ENCODE measurements at regions not wholly inside any gene's neighbourhood (a gene's known extent, or its start where the extent isn't known, plus 50 kb on each side); places are given as distances from the start of the nearest gene placed in this dataset.

DNA sequence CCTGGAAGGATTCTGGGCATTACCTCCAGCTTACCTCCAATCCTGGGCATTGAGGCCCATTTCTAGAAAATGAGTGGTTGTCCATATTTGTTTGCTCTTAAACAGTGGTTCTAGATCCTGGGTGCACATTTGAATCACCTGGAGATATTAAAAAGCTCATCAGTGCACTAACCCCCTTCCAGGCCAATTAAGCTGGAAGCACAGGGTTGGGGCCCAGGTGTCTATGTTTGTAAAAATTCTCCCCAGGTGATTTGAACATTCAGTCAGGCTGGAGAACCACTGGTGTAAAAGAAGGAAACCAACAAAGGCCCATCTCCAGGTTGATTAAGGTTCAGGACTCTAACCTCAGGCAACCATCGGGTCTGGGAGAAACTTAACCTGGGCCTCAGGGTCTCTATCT is 102.6 kb upstream of the NANOS1 start:
- WGBS: 97% methylated on average over 1 of the region's 1 CpG
- Histone ChIP-seq H3K9me3 (ENCODE audit: control insufficient read depth in 4 of 4, low read length in 3 of 4) (peaks cover 0 to 6% (median 2%) of the 10 kb centered on the region in 4 donors), H3K9ac (ENCODE audit: low read depth in 1 of 2, low read length in 2 of 2) (no peak overlapping the region), H3K27ac (ENCODE audit: low read depth in 1 of 2, low read length in 2 of 2) (no peak overlapping the region), H3K4me1 (ENCODE audit: control insufficient read depth in 4 of 4, insufficient read depth in 4 of 4, low read length in 3 of 4) (no peaks in the 10 kb centered on the region), H3K4me3 (ENCODE audit: low read depth in 1 of 3, low read length in 3 of 3) (no peak overlapping the region), H3K36me3 (ENCODE audit: control insufficient read depth in 4 of 4, insufficient read depth in 3 of 4, low read depth in 1 of 4, low read length in 3 of 4) (no peaks in the 10 kb centered on the region), H3K27me3 (ENCODE audit: control insufficient read depth in 4 of 4, insufficient read depth in 4 of 4, low read length in 3 of 4) (peaks cover 0 to 2% (median 0%) of the 10 kb centered on the region in 4 donors)
- TF ChIP-seq, protein P1, sequence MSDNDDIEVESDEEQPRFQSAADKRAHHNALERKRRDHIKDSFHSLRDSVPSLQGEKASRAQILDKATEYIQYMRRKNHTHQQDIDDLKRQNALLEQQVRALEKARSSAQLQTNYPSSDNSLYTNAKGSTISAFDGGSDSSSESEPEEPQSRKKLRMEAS (IDR thresholded peaks at IDR 0.05): no peak
- no peak for TF ChIP-seq FOXA1 (IDR thresholded peaks at IDR 0.05)
- no peak for TF ChIP-seq RAD21 (IDR thresholded peaks at IDR 0.05)
- TF ChIP-seq REST (IDR thresholded peaks at IDR 0.05): no peak
- TF ChIP-seq TAF1 (conservative IDR thresholded peaks at IDR 0.05): no peak
- no peak for TF ChIP-seq YY1 (IDR thresholded peaks at IDR 0.05)
- no peak for TF ChIP-seq JUND (IDR thresholded peaks at IDR 0.05)
- no peak for TF ChIP-seq SP1 (IDR thresholded peaks at IDR 0.05)
- TF ChIP-seq FOXA2 (IDR thresholded peaks at IDR 0.05): no peak
- TF ChIP-seq HNF4A (conservative IDR thresholded peaks at IDR 0.05): no peak
- no peak for TF ChIP-seq HNF4G (IDR thresholded peaks at IDR 0.05)
- TF ChIP-seq, protein P2, sequence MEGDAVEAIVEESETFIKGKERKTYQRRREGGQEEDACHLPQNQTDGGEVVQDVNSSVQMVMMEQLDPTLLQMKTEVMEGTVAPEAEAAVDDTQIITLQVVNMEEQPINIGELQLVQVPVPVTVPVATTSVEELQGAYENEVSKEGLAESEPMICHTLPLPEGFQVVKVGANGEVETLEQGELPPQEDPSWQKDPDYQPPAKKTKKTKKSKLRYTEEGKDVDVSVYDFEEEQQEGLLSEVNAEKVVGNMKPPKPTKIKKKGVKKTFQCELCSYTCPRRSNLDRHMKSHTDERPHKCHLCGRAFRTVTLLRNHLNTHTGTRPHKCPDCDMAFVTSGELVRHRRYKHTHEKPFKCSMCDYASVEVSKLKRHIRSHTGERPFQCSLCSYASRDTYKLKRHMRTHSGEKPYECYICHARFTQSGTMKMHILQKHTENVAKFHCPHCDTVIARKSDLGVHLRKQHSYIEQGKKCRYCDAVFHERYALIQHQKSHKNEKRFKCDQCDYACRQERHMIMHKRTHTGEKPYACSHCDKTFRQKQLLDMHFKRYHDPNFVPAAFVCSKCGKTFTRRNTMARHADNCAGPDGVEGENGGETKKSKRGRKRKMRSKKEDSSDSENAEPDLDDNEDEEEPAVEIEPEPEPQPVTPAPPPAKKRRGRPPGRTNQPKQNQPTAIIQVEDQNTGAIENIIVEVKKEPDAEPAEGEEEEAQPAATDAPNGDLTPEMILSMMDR (IDR thresholded peaks at IDR 0.05; ENCODE audit: low read depth, low read length, missing input control): no peak
- TF ChIP-seq, protein P3, sequence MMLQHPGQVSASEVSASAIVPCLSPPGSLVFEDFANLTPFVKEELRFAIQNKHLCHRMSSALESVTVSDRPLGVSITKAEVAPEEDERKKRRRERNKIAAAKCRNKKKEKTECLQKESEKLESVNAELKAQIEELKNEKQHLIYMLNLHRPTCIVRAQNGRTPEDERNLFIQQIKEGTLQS (IDR thresholded peaks at IDR 0.05): no peak
- TF ChIP-seq, protein P4, sequence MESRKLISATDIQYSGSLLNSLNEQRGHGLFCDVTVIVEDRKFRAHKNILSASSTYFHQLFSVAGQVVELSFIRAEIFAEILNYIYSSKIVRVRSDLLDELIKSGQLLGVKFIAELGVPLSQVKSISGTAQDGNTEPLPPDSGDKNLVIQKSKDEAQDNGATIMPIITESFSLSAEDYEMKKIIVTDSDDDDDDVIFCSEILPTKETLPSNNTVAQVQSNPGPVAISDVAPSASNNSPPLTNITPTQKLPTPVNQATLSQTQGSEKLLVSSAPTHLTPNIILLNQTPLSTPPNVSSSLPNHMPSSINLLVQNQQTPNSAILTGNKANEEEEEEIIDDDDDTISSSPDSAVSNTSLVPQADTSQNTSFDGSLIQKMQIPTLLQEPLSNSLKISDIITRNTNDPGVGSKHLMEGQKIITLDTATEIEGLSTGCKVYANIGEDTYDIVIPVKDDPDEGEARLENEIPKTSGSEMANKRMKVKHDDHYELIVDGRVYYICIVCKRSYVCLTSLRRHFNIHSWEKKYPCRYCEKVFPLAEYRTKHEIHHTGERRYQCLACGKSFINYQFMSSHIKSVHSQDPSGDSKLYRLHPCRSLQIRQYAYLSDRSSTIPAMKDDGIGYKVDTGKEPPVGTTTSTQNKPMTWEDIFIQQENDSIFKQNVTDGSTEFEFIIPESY (IDR thresholded peaks at IDR 0.05): no peak
- no peak for TF ChIP-seq GABPA (IDR thresholded peaks at IDR 0.05 in 1 of 2, conservative IDR thresholded peaks at IDR 0.05 in 1 of 2)
- TF ChIP-seq EGR1 (IDR thresholded peaks at IDR 0.05; ENCODE audit: low read depth in 2 of 2): no peak
- TF ChIP-seq RXRA (IDR thresholded peaks at IDR 0.05): no peak
- no peak for TF ChIP-seq NR2F2 (IDR thresholded peaks at IDR 0.05)
- DNase-seq (ENCODE audit: low spot score): no peak
